ENCODE measurements at regions not wholly inside any gene's neighbourhood (a gene's known extent, or its start where the extent isn't known, plus 50 kb on each side); places are given as distances from the start of the nearest gene placed in this dataset.

- Histone ChIP-seq H3K4me3 (no peak overlapping the region), H3K27ac (no peak overlapping the region), H3K36me3 (no peaks in the 10 kb centered on the region), H3K9me3 (no peaks in the 10 kb centered on the region), H3K4me1 (no peaks in the 10 kb centered on the region), H3K27me3 (no peaks in the 10 kb centered on the region)
- 75 to 86% methylated on average over 2 to 3 of the region's 3 CpGs for WGBS, 2 donors (ENCODE audit: low coverage in 1 of 2)
- in situ Hi-C loops (cut with MboI; ENCODE audit: low pct_ligation_motif_present in 1 of 4, low pct_unique_long_range_greater_than_20kb in 1 of 4, low sequenced_read_pairs in 3 of 4) (loop anchor here in 3 of 4 donors (5.0 to 25.0 kb wide), 3 partner anchors 191 to 411 kb away; no protein-coding TSS in a partner anchor), intact Hi-C loops (cut with DNase I; ENCODE audit: low total_unique reads) (no loop called here)
- no peak for DNase-seq
- TF ChIP-seq, protein P1, sequence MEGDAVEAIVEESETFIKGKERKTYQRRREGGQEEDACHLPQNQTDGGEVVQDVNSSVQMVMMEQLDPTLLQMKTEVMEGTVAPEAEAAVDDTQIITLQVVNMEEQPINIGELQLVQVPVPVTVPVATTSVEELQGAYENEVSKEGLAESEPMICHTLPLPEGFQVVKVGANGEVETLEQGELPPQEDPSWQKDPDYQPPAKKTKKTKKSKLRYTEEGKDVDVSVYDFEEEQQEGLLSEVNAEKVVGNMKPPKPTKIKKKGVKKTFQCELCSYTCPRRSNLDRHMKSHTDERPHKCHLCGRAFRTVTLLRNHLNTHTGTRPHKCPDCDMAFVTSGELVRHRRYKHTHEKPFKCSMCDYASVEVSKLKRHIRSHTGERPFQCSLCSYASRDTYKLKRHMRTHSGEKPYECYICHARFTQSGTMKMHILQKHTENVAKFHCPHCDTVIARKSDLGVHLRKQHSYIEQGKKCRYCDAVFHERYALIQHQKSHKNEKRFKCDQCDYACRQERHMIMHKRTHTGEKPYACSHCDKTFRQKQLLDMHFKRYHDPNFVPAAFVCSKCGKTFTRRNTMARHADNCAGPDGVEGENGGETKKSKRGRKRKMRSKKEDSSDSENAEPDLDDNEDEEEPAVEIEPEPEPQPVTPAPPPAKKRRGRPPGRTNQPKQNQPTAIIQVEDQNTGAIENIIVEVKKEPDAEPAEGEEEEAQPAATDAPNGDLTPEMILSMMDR (IDR thresholded peaks at IDR 0.05), result no peak
- TF ChIP-seq POLR2A (IDR thresholded peaks at IDR 0.05), result no peak
These were observed 252.0 kb downstream of the SKIDA1 start for GRCh38 chr10:21273400-21273968.

DNA sequence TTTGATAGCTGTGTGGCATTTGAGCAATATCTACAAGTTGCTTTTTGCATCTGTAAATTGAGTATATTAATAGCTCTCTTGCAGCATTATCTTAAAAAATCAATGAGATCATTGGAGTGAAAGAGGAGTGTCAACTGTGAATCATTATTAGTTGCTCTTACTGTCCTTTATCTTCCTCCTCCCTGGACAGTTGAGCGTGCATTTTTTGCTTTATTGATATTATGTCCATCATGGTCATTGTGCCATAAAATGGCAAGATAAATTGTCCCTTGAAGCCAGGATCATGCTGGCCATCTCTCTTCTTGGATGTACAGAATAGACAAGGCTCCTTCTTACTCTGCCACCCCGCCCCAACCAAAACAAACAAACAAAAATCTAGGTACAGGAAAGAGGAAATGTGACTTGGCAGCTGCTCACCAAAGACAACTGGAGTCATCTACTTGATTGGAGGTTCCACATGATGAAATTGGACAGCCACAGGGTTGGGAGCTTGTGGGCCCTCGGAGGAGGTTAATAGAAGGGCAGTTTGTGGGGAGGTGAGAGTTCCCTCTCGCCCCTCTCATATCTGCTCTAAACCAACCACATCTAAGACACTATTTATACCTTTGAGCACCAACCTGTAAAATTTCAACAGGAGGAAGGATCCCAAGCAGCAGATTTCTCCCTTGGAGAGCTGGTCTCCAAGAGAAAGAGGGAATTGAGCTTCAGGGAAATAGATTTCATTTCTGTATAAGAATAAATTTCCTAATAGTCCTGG is 252.7 kb downstream of the SKIDA1 start:
- TF ChIP-seq POLR2A (IDR thresholded peaks at IDR 0.05) (no peak), POLR2AphosphoS5 (IDR thresholded peaks at IDR 0.05) (no peak), EP300 (IDR thresholded peaks at IDR 0.05; ENCODE audit: low read depth) (no peak)
- TF ChIP-seq, protein P1 (IDR thresholded peaks at IDR 0.05), result no peak
- Histone ChIP-seq H3K36me3 (no peaks in the 10 kb centered on the region), H3K27me3 (no peaks in the 10 kb centered on the region), H3K4me1 (no peaks in the 10 kb centered on the region), H3K9me3 (no peaks in the 10 kb centered on the region), H3K27ac (no peak overlapping the region), H3K4me3 (no peak overlapping the region)
- in situ Hi-C loops (cut with MboI; ENCODE audit: low pct_ligation_motif_present in 1 of 4, low pct_unique_long_range_greater_than_20kb in 1 of 4, low sequenced_read_pairs in 3 of 4) (loop anchor here in 3 of 4 donors (5.0 to 25.0 kb wide), 3 partner anchors 191 to 411 kb away; no protein-coding TSS in a partner anchor), intact Hi-C loops (cut with DNase I; ENCODE audit: low total_unique reads) (no loop called here)
- no peak for DNase-seq
- 74 to 88% methylated on average over 2 to 4 of the region's 4 CpGs for WGBS, 2 donors (ENCODE audit: low coverage in 1 of 2)

GRCh38 chr10:21270976-21271375 is 254.5 kb downstream of the SKIDA1 start:
- in situ Hi-C loops (cut with MboI; ENCODE audit: low pct_ligation_motif_present in 1 of 4, low pct_unique_long_range_greater_than_20kb in 1 of 4, low sequenced_read_pairs in 3 of 4), result loop anchor here in 3 of 4 donors (5.0 to 25.0 kb wide), 3 partner anchors 189 to 409 kb away; no protein-coding TSS in a partner anchor
- intact Hi-C loops (cut with DNase I; ENCODE audit: low total_unique reads), result no loop called here
- Histone ChIP-seq H3K27me3 (no peaks in the 10 kb centered on the region), H3K9me3 (no peaks in the 10 kb centered on the region), H3K4me3 (no peak overlapping the region), H3K27ac (no peak overlapping the region), H3K36me3 (no peaks in the 10 kb centered on the region), H3K4me1 (no peaks in the 10 kb centered on the region)
- 90 to 94% methylated on average over 3 of the region's 3 CpGs for whole genome bisulfite sequencing, 2 donors (ENCODE audit: low coverage in 1 of 2)
- TF ChIP-seq POLR2A (IDR thresholded peaks at IDR 0.05), result no peak
- TF ChIP-seq EP300 (IDR thresholded peaks at IDR 0.05; ENCODE audit: low read depth), result no peak
- TF ChIP-seq, protein P1 (IDR thresholded peaks at IDR 0.05), result no peak
- no peak for TF ChIP-seq POLR2AphosphoS5 (IDR thresholded peaks at IDR 0.05)
- no peak for DNase-seq

GRCh38 chr10:21269289-21269688 is 256.2 kb downstream of the SKIDA1 start:
- H3K4me1 ChIP-seq, result no peaks in the 10 kb centered on the region
- no peaks in the 10 kb centered on the region for H3K36me3 ChIP-seq
- no peak overlapping the region for H3K4me3 ChIP-seq
- no peaks in the 10 kb centered on the region for H3K27me3 ChIP-seq
- no peak for TF ChIP-seq POLR2A (IDR thresholded peaks at IDR 0.05)
- intact Hi-C loops (cut with DNase I; ENCODE audit: low total_unique reads) (no loop called here), in situ Hi-C loops (cut with MboI; ENCODE audit: low pct_ligation_motif_present in 1 of 4, low pct_unique_long_range_greater_than_20kb in 1 of 4, low sequenced_read_pairs in 3 of 4) (loop anchor here (5.0 to 25.0 kb wide), 3 partner anchors 184 to 407 kb away; no protein-coding TSS in a partner anchor)
- H3K9me3 ChIP-seq, result no peaks in the 10 kb centered on the region
- WGBS, 2 donors (ENCODE audit: low coverage in 1 of 2), result 87 to 96% methylated on average over 5 of the region's 5 CpGs
- DNase-seq, result no peak
- no peak overlapping the region for H3K27ac ChIP-seq
